KG1 (cell line): ENCODE measurements at regions not wholly inside any gene's neighbourhood (a gene's known extent, or its start where the extent isn't known, plus 50 kb on each side); places are given as distances from the start of the nearest gene placed in this dataset.
"Not testable (repeated sequence)": the region's sequence is repeated elsewhere in the genome, so short reads cannot be mapped to it uniquely, and the experiment has no call there.

Experiments
- DNase-seq: peaks from one replicate; lab custom pipeline; 2025; lab: John Stamatoyannopoulos, UW

- no peak for DNase-seq
Observed at GRCh38 chr3:67154429-67154828, 156.3 kb downstream of the KBTBD8 start.

- no peak for DNase-seq
Observed at GRCh38 chr3:67167481-67167880, 169.4 kb downstream of the KBTBD8 start.

GRCh38 chr3:67171841-67172240 is 173.7 kb downstream of the KBTBD8 start:
- DNase-seq: no peak

- DNase-seq: not testable (repeated sequence)
Observed at GRCh38 chr3:67173130-67173529, 175.0 kb downstream of the KBTBD8 start.

- DNase-seq: no peak
Observed at GRCh38 chr3:67176396-67176795, 178.3 kb downstream of the KBTBD8 start.

- DNase-seq: no peak
Observed at GRCh38 chr3:67192466-67192865, 194.4 kb downstream of the KBTBD8 start.

- no peak for DNase-seq
Observed at GRCh38 chr3:67196677-67197076, 198.6 kb downstream of the KBTBD8 start.

- no peak for DNase-seq
Observed at GRCh38 chr3:67198374-67198773, 200.3 kb downstream of the KBTBD8 start.

- no peak for DNase-seq
Observed at GRCh38 chr3:67200618-67201017, 202.5 kb downstream of the KBTBD8 start.

GRCh38 chr3:67201026-67201425 is 202.9 kb downstream of the KBTBD8 start:
- no peak for DNase-seq

GRCh38 chr3:67202053-67202452 is 203.9 kb downstream of the KBTBD8 start:
- DNase-seq: no peak

- no peak for DNase-seq
Observed at GRCh38 chr3:67204951-67205350, 206.8 kb downstream of the KBTBD8 start.

GRCh38 chr3:67215690-67216089 is 217.6 kb downstream of the KBTBD8 start:
- DNase-seq: no peak

- DNase-seq: no peak
Observed at GRCh38 chr3:67227030-67227429, 228.9 kb downstream of the KBTBD8 start.

- no peak for DNase-seq
Observed at GRCh38 chr3:67228136-67228535, 230.0 kb downstream of the KBTBD8 start.

- DNase-seq: no peak
Observed at GRCh38 chr3:67232642-67233041, 234.5 kb downstream of the KBTBD8 start.

GRCh38 chr3:67239353-67239752 is 241.2 kb downstream of the KBTBD8 start:
- no peak for DNase-seq

GRCh38 chr3:67241084-67241483 is 243.0 kb downstream of the KBTBD8 start:
- DNase-seq: no peak

GRCh38 chr3:67244130-67244529 is 246.0 kb downstream of the KBTBD8 start:
- DNase-seq: no peak

GRCh38 chr3:67245545-67245944 is 247.4 kb downstream of the KBTBD8 start:
- DNase-seq: no peak

GRCh38 chr3:67248726-67249125 is 250.6 kb downstream of the KBTBD8 start:
- DNase-seq: no peak

GRCh38 chr3:67252906-67253305 is 254.8 kb downstream of the KBTBD8 start:
- not testable (repeated sequence) for DNase-seq

GRCh38 chr3:67278015-67278618 is 280.0 kb downstream of the KBTBD8 start:
- no peak for DNase-seq

- DNase-seq: no peak
Observed at GRCh38 chr3:67286586-67286985, 288.5 kb downstream of the KBTBD8 start.
